H1 (cell line): ENCODE measurements at regions not wholly inside any gene's neighbourhood (a gene's known extent, or its start where the extent isn't known, plus 50 kb on each side); places are given as distances from the start of the nearest gene placed in this dataset.

ENCODE experiments used
- ATF3 ChIP-seq: IDR thresholded peaks from 2 replicates; pipeline ENCODE4 v1.6.1; 2011; ENCODE audit warnings: low read depth, mild to moderate bottlenecking, low read length; ENCODE audit not compliant: insufficient read depth
- BCL11A ChIP-seq, 2 experiments: IDR thresholded peaks; one replicate each; pipeline ENCODE4 v1.6.1; 2011; ENCODE audit warnings: low read depth in 2 of 2, low read length in 2 of 2, mild to moderate bottlenecking in 2 of 2
- BRCA1 ChIP-seq: IDR thresholded peaks from 2 replicates; pipeline ENCODE4 v1.6.1; 2012; ENCODE audit warnings: low read depth, low read length, improper control_type of control experiment
- CBX5 ChIP-seq: fragments of 300-800, 300-1000 bp; sonication (generic); IDR thresholded peaks from 2 replicates; pipeline ENCODE4 v1.7.1; 2016; ENCODE audit warnings: antibody characterized with exemption, low read length, low read depth
- CHD2 ChIP-seq: IDR thresholded peaks from 2 replicates; pipeline ENCODE4 v1.6.1; 2012; ENCODE audit warnings: low read length, improper control_type of control experiment
- CREB1 ChIP-seq: IDR thresholded peaks from 2 replicates; pipeline ENCODE4 v1.6.1; 2012; ENCODE audit warnings: inconsistent platforms
- CTCF ChIP-seq, 3 experiments: IDR thresholded peaks; 1 replicate in 2 of 3; 2 replicates in 1 of 3; pipeline versions ENCODE4 v1.5.1 to v1.6.1; 2011; ENCODE audit warnings: low read length in 3 of 3, mild to moderate bottlenecking in 3 of 3, inconsistent platforms in 2 of 3, low read depth in 1 of 3, moderate library complexity in 1 of 3; ENCODE audit not compliant: insufficient read depth in 1 of 3; ENCODE audit errors: control extremely low read depth in 1 of 3
- EGR1 ChIP-seq: IDR thresholded peaks from 2 replicates; pipeline ENCODE4 v1.6.1; 2011; ENCODE audit warnings: low read depth, low read length, borderline replicate concordance
- EP300 ChIP-seq, 2 experiments: IDR thresholded peaks; 1 replicate in 1 of 2; 2 replicates in 1 of 2; pipeline ENCODE4 v1.6.1; 2011 to 2012; ENCODE audit warnings: low read depth in 2 of 2, low read length in 2 of 2, mild to moderate bottlenecking in 2 of 2, borderline replicate concordance in 1 of 2, inconsistent platforms in 1 of 2, moderate library complexity in 1 of 2
- GABPA ChIP-seq: IDR thresholded peaks from 2 replicates; pipeline ENCODE4 v1.6.1; 2011; ENCODE audit warnings: mild to moderate bottlenecking, low read length, moderate library complexity, borderline replicate concordance; ENCODE audit not compliant: insufficient read depth
- HDAC2 ChIP-seq, 2 experiments: fragments of 300-600 bp in 1 of 2; sonication (generic) in 1 of 2; IDR thresholded peaks; 2 replicates each; pipeline ENCODE4 v1.6.1; 2011 to 2012; ENCODE audit warnings: low read depth in 2 of 2, low read length in 2 of 2, mild to moderate bottlenecking in 2 of 2, moderate library complexity in 2 of 2, borderline replicate concordance in 1 of 2, inconsistent platforms in 1 of 2
- MAX ChIP-seq: IDR thresholded peaks from 2 replicates; pipeline ENCODE4 v1.6.1; 2012; ENCODE audit warnings: inconsistent platforms
- NANOG ChIP-seq: IDR thresholded peaks from 2 replicates; pipeline ENCODE4 v1.6.1; 2011; ENCODE audit warnings: low read length, low read depth, mild to moderate bottlenecking, inconsistent platforms; ENCODE audit not compliant: insufficient read depth, poor library complexity, severe bottlenecking
- POLR2AphosphoS5 ChIP-seq: IDR thresholded peaks from 2 replicates; pipeline ENCODE4 v1.6.1; 2011; ENCODE audit warnings: low read depth, low read length

- no peak for TF ChIP-seq CTCF (IDR thresholded peaks at IDR 0.05; ENCODE audit: control extremely low read depth in 1 of 3, insufficient read depth in 1 of 3, low read depth in 1 of 3, low read length in 3 of 3)
- TF ChIP-seq EP300 (IDR thresholded peaks at IDR 0.05; ENCODE audit: borderline replicate concordance in 1 of 2, low read depth in 2 of 2, low read length in 2 of 2): no peak
- TF ChIP-seq POLR2AphosphoS5: no peak
- no peak for TF ChIP-seq HDAC2 (IDR thresholded peaks at IDR 0.05; ENCODE audit: borderline replicate concordance in 1 of 2, low read depth in 2 of 2, low read length in 2 of 2)
- no peak for TF ChIP-seq NANOG
- no peak for TF ChIP-seq GABPA
- TF ChIP-seq BRCA1: no peak
- no peak for TF ChIP-seq CBX5
- no peak for TF ChIP-seq ATF3
- TF ChIP-seq CREB1: no peak
- no peak for TF ChIP-seq MAX
- TF ChIP-seq CHD2: no peak
- TF ChIP-seq BCL11A (IDR thresholded peaks at IDR 0.05; ENCODE audit: low read depth in 2 of 2, low read length in 2 of 2): no peak
- no peak for TF ChIP-seq EGR1
Observed at GRCh38 chr12:29960122-29960521, 176.4 kb upstream of the TMTC1 start.
